AG04449 (cell line): ENCODE measurements at regions not wholly inside any gene's neighbourhood (a gene's known extent, or its start where the extent isn't known, plus 50 kb on each side); places are given as distances from the start of the nearest gene placed in this dataset.

ENCODE experiments used
- CTCF ChIA-PET: fragments of 350-600 bp; formaldehyde crosslinking; extraction: SDS; loops from one replicate; lab custom pipeline; 2021; ENCODE audit warnings: antibody characterized with exemption; lab: Yijun Ruan, JAX
- POLR2A ChIA-PET: fragments of 400-600, 350-600 bp; formaldehyde crosslinking; extraction: SDS; loops from one replicate; lab custom pipeline; 2020; ENCODE audit warnings: antibody characterized with exemption, inconsistent platforms; lab: Yijun Ruan, JAX
- DNase-seq: peaks from one replicate; pipeline ENCODE4 v3.0.0-alpha.2; 2010; ENCODE audit warnings: low read depth, low spot score
- H3K4me3 ChIP-seq: 2 replicates; pipeline ENCODE4 v1.5.1; 2011; ENCODE audit warnings: low read depth, mild to moderate bottlenecking, control low read depth, low read length
- TF ChIP-seq, protein P1 (sequence below): IDR thresholded peaks from one replicate; pipeline ENCODE4 v1.5.1; 2011; ENCODE audit warnings: mild to moderate bottlenecking, moderate library complexity, low read length, control low read depth, inconsistent platforms; ENCODE audit not compliant: insufficient read depth; ENCODE audit errors: missing control alignments

- POLR2A ChIA-PET: no interaction called here
- TF ChIP-seq, protein P1, sequence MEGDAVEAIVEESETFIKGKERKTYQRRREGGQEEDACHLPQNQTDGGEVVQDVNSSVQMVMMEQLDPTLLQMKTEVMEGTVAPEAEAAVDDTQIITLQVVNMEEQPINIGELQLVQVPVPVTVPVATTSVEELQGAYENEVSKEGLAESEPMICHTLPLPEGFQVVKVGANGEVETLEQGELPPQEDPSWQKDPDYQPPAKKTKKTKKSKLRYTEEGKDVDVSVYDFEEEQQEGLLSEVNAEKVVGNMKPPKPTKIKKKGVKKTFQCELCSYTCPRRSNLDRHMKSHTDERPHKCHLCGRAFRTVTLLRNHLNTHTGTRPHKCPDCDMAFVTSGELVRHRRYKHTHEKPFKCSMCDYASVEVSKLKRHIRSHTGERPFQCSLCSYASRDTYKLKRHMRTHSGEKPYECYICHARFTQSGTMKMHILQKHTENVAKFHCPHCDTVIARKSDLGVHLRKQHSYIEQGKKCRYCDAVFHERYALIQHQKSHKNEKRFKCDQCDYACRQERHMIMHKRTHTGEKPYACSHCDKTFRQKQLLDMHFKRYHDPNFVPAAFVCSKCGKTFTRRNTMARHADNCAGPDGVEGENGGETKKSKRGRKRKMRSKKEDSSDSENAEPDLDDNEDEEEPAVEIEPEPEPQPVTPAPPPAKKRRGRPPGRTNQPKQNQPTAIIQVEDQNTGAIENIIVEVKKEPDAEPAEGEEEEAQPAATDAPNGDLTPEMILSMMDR: no peak
- CTCF ChIA-PET: no interaction called here
- no peak for DNase-seq
- H3K4me3 ChIP-seq: no peak overlapping the region
These were observed 532.4 kb downstream of the SLITRK6 start for GRCh38 chr13:85266771-85267170.

DNA sequence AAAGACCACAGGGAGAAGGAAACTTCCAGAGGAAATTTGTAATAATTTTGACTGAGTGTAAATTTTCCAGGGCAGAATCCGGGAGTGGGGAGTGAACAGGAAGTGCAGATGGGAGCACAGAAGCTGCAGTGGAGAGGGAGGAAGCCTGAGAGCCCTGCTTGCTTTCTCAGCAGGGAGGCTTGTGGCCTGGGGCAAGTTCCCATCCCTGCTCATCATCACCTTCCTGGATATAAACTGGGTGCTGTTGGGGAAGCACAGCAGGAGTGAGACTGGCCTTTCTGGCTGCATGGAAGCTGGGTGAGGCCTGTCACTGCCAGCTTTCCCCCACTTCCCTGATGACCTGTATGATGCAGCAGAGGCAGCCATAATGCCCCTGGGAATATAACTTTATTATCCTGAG lies 532.9 kb downstream of the SLITRK6 start:
- TF ChIP-seq, protein P1: no peak
- H3K4me3 ChIP-seq: no peak overlapping the region
- POLR2A ChIA-PET: no interaction called here
- DNase-seq: no peak
- CTCF ChIA-PET: no interaction called here

DNA sequence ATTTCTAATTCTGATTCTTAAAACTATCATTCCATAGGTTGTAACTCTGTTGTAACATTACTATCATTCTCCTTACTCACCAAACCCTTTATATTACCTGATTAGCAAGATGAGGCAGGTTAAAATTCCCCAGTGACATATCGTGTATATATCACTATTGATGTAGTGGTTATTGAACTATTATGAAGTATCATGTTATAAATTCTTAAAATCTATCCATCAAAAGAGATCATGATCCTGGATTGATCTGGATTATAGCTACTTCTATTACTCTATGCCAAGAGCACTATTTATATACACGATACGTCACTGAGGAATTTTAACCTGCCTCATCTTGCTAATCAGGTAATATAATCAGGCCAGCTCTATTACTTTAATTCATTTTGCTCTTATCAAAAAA lies 533.9 kb downstream of the SLITRK6 start:
- H3K4me3 ChIP-seq: no peak overlapping the region
- ChIA-PET POLR2A (no interaction called here), CTCF (no interaction called here)
- DNase-seq: no peak
- TF ChIP-seq, protein P1: no peak

- ChIA-PET POLR2A (no interaction called here), CTCF (no interaction called here)
- TF ChIP-seq, protein P1: no peak
- no peak overlapping the region for H3K4me3 ChIP-seq
- no peak for DNase-seq
These were observed 536.7 kb downstream of the SLITRK6 start for GRCh38 chr13:85262499-85262898.

DNA sequence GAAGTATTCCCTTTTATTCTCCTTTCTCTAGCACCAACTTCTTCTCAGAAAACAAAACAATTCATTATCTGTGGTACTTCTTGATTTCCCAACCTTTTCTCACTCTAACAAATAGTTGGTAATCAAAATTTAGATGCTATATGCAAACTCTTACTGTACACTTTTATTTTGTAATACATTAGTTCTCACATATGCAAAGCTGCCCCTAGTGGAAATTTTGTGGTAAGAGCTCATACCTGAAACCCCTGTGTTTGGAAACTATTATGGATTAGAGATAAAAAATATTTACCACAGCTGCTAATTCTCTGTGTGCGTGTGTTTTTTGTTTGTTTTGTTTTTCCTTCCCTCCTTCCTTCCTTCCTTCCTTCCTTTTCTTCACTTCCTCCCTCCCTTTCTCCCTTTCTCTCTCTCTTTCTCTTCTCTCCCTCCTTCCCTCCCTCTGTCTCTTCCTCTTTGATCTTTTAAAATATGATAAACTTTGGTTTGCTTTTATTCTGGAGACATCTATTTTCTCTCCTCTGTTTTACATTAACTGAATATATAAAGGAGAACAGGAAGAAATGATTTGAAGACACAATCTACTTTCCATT lies 537.4 kb downstream of the SLITRK6 start:
- TF ChIP-seq, protein P1: peak; percentile 20
- CTCF ChIA-PET: no interaction called here
- no peak overlapping the region for H3K4me3 ChIP-seq
- POLR2A ChIA-PET: no interaction called here
- no peak for DNase-seq

DNA sequence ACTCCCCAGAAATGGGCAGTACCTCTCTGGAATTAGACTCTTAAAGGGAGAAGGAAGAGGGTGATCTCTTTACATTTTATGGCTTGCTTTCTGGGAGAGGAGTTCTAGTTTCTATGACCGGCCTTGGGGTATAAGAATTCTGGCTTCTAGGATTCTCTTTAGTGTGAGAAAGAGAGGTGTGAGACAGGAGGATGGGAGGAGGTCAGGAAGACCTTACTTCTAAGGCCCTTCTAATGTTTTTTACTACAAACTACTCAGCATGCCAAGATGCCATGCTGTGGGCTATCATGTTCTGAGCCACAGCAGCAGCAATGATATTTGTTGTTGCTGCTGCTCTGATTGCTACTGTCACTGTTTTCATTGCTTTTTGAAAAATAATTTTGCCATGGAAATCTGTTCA lies 538.3 kb downstream of the SLITRK6 start:
- CTCF ChIA-PET: no interaction called here
- TF ChIP-seq, protein P1: no peak
- no peak for DNase-seq
- POLR2A ChIA-PET: no interaction called here
- H3K4me3 ChIP-seq: no peak overlapping the region
